ENCODE measurements at regions not wholly inside any gene's neighbourhood (a gene's known extent, or its start where the extent isn't known, plus 50 kb on each side); places are given as distances from the start of the nearest gene placed in this dataset.

DNA sequence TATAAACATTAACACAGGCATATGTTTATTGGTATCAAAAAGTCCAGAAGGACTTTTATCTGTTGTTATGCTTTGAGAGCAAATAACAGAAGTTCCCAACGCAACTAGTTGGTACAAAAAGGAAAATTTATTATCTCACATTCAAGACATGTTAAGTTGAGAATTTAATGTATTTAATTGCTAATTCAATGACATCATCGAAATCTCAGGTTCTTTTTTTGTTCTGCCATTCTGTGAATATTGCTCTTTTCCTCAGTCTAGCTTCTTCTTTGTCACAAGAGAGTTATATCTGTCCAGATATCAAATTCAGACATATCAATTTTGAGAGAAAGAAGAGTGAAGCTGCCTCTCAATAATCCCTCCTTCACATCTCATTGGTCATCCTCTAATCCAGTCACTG lies 307.6 kb upstream of the PCSK5 start:
- H4K20me1 ChIP-seq (replicated peaks; ENCODE audit: control insufficient read depth, extremely low read depth, insufficient read depth, low read length): no peaks in the 10 kb centered on the region
- BruUV-seq (replicated peaks): no TSS peak
- H2AFZ ChIP-seq (ENCODE audit: low read depth, low read length): no peak overlapping the region
- no peaks in the 10 kb centered on the region for H3K36me3 ChIP-seq (ENCODE audit: control insufficient read depth in 2 of 2, extremely low read depth in 1 of 2, insufficient read depth in 2 of 2, low read length in 2 of 2)
- no peak overlapping the region for H3K4me2 ChIP-seq (ENCODE audit: insufficient read depth, low read length)
- H3K4me3 ChIP-seq (replicated peaks in 1 of 3; ENCODE audit: insufficient read depth in 1 of 3, low read depth in 1 of 3, low read length in 3 of 3): no peak overlapping the region
- TF ChIP-seq FOS (IDR thresholded peaks at IDR 0.05; ENCODE audit: borderline replicate concordance, insufficient read depth, low read length): no peak
- no peak for TF ChIP-seq MYC (IDR thresholded peaks at IDR 0.05; ENCODE audit: low read depth, low read length)
- no peak for TF ChIP-seq GATA2 (IDR thresholded peaks at IDR 0.05; ENCODE audit: insufficient read depth, insufficient read length, low read depth, low read length)
- TF ChIP-seq, protein P1, sequence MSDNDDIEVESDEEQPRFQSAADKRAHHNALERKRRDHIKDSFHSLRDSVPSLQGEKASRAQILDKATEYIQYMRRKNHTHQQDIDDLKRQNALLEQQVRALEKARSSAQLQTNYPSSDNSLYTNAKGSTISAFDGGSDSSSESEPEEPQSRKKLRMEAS (IDR thresholded peaks at IDR 0.05; ENCODE audit: insufficient read depth, insufficient read length): no peak
- TF ChIP-seq, protein P2, sequence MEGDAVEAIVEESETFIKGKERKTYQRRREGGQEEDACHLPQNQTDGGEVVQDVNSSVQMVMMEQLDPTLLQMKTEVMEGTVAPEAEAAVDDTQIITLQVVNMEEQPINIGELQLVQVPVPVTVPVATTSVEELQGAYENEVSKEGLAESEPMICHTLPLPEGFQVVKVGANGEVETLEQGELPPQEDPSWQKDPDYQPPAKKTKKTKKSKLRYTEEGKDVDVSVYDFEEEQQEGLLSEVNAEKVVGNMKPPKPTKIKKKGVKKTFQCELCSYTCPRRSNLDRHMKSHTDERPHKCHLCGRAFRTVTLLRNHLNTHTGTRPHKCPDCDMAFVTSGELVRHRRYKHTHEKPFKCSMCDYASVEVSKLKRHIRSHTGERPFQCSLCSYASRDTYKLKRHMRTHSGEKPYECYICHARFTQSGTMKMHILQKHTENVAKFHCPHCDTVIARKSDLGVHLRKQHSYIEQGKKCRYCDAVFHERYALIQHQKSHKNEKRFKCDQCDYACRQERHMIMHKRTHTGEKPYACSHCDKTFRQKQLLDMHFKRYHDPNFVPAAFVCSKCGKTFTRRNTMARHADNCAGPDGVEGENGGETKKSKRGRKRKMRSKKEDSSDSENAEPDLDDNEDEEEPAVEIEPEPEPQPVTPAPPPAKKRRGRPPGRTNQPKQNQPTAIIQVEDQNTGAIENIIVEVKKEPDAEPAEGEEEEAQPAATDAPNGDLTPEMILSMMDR (IDR thresholded peaks at IDR 0.05; ENCODE audit: extremely low read depth in 1 of 2, insufficient read depth in 1 of 2, low read depth in 1 of 2, low read length in 2 of 2): no peak
- no peak for TF ChIP-seq JUN (IDR thresholded peaks at IDR 0.05; ENCODE audit: borderline replicate concordance, insufficient read depth, insufficient read length, low read depth)
- no peak for TF ChIP-seq POLR2AphosphoS5 (IDR thresholded peaks at IDR 0.05; ENCODE audit: insufficient read depth, low read depth, low read length)
- TF ChIP-seq POLR2A (IDR thresholded peaks at IDR 0.05; ENCODE audit: low read depth, low read length): no peak
- TF ChIP-seq EZH2 (IDR thresholded peaks at IDR 0.05; ENCODE audit: borderline replicate concordance, low read depth, low read length, severe bottlenecking): no peak
- intact Hi-C loops (cut with micrococcal nuclease): no loop called here
- no peak overlapping the region for H3K9ac ChIP-seq (replicated peaks; ENCODE audit: extremely low read depth, insufficient read depth, low read length)
- DNase-seq (ENCODE audit: low read depth, low spot score): no peak
- no peaks in the 10 kb centered on the region for H3K9me3 ChIP-seq (replicated peaks; ENCODE audit: control insufficient read depth, insufficient read depth, low read length)
- no peaks in the 10 kb centered on the region for H3K9me1 ChIP-seq (replicated peaks; ENCODE audit: control insufficient read depth, extremely low read depth, insufficient read depth, low read length)
- ChIA-PET CTCF (no interaction called here), POLR2A (no interaction called here)
- no peaks in the 10 kb centered on the region for H3K79me2 ChIP-seq (ENCODE audit: control insufficient read depth, insufficient read depth, low read length)
- no peak overlapping the region for H3K27ac ChIP-seq (ENCODE audit: insufficient read depth, low read depth, low read length)
- dilution Hi-C loops (cut with MboI; ENCODE audit: extremely low pct_ligation_motif_present, low sequenced_read_pairs): no loop called here
- no peaks in the 10 kb centered on the region for H3K27me3 ChIP-seq (ENCODE audit: control insufficient read depth in 2 of 2, insufficient read depth in 2 of 2, low read length in 2 of 2)
- no peaks in the 10 kb centered on the region for H3K4me1 ChIP-seq (ENCODE audit: control insufficient read depth, extremely low read depth, insufficient read depth, low read length)
- FAIRE-seq: no peak
